Fibroblast of skin of back (primary cell): ENCODE measurements at regions not wholly inside any gene's neighbourhood (a gene's known extent, or its start where the extent isn't known, plus 50 kb on each side); places are given as distances from the start of the nearest gene placed in this dataset.

Source experiments
- DNase-seq: peaks from one replicate; pipeline ENCODE4 v3.0.0-alpha.2; 2013

- peak; percentile 11 for DNase-seq
Measured at GRCh38 chrX:22666441-22666840, 333.3 kb upstream of the DDX53 start.

GRCh38 chrX:22674932-22675331 is 324.8 kb upstream of the DDX53 start:
- DNase-seq: no peak

- peak; percentile 69 for DNase-seq
Measured at GRCh38 chrX:22686138-22686541, 313.6 kb upstream of the DDX53 start.

GRCh38 chrX:22689290-22689689 is 310.5 kb upstream of the DDX53 start:
- peak; percentile 60 for DNase-seq

- peak; percentile 17 for DNase-seq
Measured at GRCh38 chrX:22690116-22690515, 309.6 kb upstream of the DDX53 start.

- no peak for DNase-seq
Measured at GRCh38 chrX:22691966-22692565, 307.7 kb upstream of the DDX53 start.

- no peak for DNase-seq
Measured at GRCh38 chrX:22698151-22698550, 301.6 kb upstream of the DDX53 start.

- DNase-seq: peak; percentile 73
Measured at GRCh38 chrX:22699581-22700091, 300.1 kb upstream of the DDX53 start.

- DNase-seq: no peak
Measured at GRCh38 chrX:22712942-22713341, 286.8 kb upstream of the DDX53 start.

- no peak for DNase-seq
Measured at GRCh38 chrX:22730542-22730941, 269.2 kb upstream of the DDX53 start.

- no peak for DNase-seq
Measured at GRCh38 chrX:22737541-22737940, 262.2 kb upstream of the DDX53 start.

GRCh38 chrX:22739276-22739675 is 260.5 kb upstream of the DDX53 start:
- peak; percentile 29 for DNase-seq

- no peak for DNase-seq
Measured at GRCh38 chrX:22740836-22741235, 258.9 kb upstream of the DDX53 start.

GRCh38 chrX:22742174-22742573 is 257.6 kb upstream of the DDX53 start:
- DNase-seq: peak; percentile 73

GRCh38 chrX:22746081-22746480 is 253.7 kb upstream of the DDX53 start:
- no peak for DNase-seq

- DNase-seq: peak; percentile 42
Measured at GRCh38 chrX:22748093-22748999, 251.4 kb upstream of the DDX53 start.

- no peak for DNase-seq
Measured at GRCh38 chrX:22758807-22759481, 240.8 kb upstream of the DDX53 start.

- DNase-seq: no peak
Measured at GRCh38 chrX:22760513-22761057, 239.2 kb upstream of the DDX53 start.

- peak; percentile 25 for DNase-seq
Measured at GRCh38 chrX:22788221-22788620, 211.5 kb upstream of the DDX53 start.

- no peak for DNase-seq
Measured at GRCh38 chrX:22795671-22796070, 204.1 kb upstream of the DDX53 start.

- DNase-seq: peak; percentile 90
Measured at GRCh38 chrX:22800360-22800759, 199.4 kb upstream of the DDX53 start.

- peak; percentile 60 for DNase-seq
Measured at GRCh38 chrX:22800806-22801205, 199.0 kb upstream of the DDX53 start.

GRCh38 chrX:22803353-22803752 is 196.4 kb upstream of the DDX53 start:
- DNase-seq: no peak
